HG03571 (cell line): ENCODE measurements at regions not wholly inside any gene's neighbourhood (a gene's known extent, or its start where the extent isn't known, plus 50 kb on each side); places are given as distances from the start of the nearest gene placed in this dataset.
"Not testable (repeated sequence)": the region's sequence is repeated elsewhere in the genome, so short reads cannot be mapped to it uniquely, and the experiment has no call there.

Experiments used
- ATAC-seq: cut with Tn5 transposase; IDR thresholded peaks from one replicate; pipeline ENCODE4 v1.9.1; 2021; ENCODE audit not compliant: unreplicated experiment

GRCh38 chr1:60950224-60951063 is 131.9 kb upstream of the NFIA start:
- ATAC-seq, result no peak

- no peak for ATAC-seq
These were observed 132.5 kb upstream of the NFIA start for GRCh38 chr1:60949826-60950197.

GRCh38 chr1:60949154-60949825 is 133.1 kb upstream of the NFIA start:
- no peak for ATAC-seq

GRCh38 chr1:60948486-60948885 is 133.9 kb upstream of the NFIA start:
- ATAC-seq, result no peak

GRCh38 chr1:60947367-60947766 is 135.0 kb upstream of the NFIA start:
- ATAC-seq, result no peak

- no peak for ATAC-seq
These were observed 139.3 kb upstream of the NFIA start for GRCh38 chr1:60942896-60943638.

- no peak for ATAC-seq
These were observed 140.1 kb upstream of the NFIA start for GRCh38 chr1:60942291-60942690.

GRCh38 chr1:60940685-60941084 is 141.7 kb upstream of the NFIA start:
- ATAC-seq, result not testable (repeated sequence)

- ATAC-seq, result no peak
These were observed 144.6 kb upstream of the NFIA start for GRCh38 chr1:60937720-60938119.

GRCh38 chr1:60936591-60937342 is 145.6 kb upstream of the NFIA start:
- no peak for ATAC-seq

- ATAC-seq, result no peak
These were observed 146.2 kb upstream of the NFIA start for GRCh38 chr1:60936163-60936562.

- ATAC-seq, result no peak
These were observed 146.7 kb upstream of the NFIA start for GRCh38 chr1:60935599-60936110.

GRCh38 chr1:60930130-60930529 is 152.2 kb upstream of the NFIA start:
- no peak for ATAC-seq

GRCh38 chr1:60924964-60925798 is 157.2 kb upstream of the NFIA start:
- no peak for ATAC-seq

- no peak for ATAC-seq
These were observed 158.2 kb upstream of the NFIA start for GRCh38 chr1:60924165-60924564.

- ATAC-seq, result no peak
These were observed 158.8 kb upstream of the NFIA start for GRCh38 chr1:60923389-60924087.

GRCh38 chr1:60922304-60922703 is 160.1 kb upstream of the NFIA start:
- no peak for ATAC-seq

- ATAC-seq, result no peak
These were observed 161.2 kb upstream of the NFIA start for GRCh38 chr1:60921175-60921574.

GRCh38 chr1:60920561-60920960 is 161.8 kb upstream of the NFIA start:
- no peak for ATAC-seq
